OCI-LY7 (cell line): ENCODE measurements at regions not wholly inside any gene's neighbourhood (a gene's known extent, or its start where the extent isn't known, plus 50 kb on each side); places are given as distances from the start of the nearest gene placed in this dataset.

ENCODE experiments used
- BruUV-seq: library from RNA; stranded (reverse); fragments of 400-500 nt; replicated peaks from 2 replicates; lab custom pipeline; 2021; lab: Mats Ljungman, UMichigan
- CTCF ChIA-PET: fragments of 300-600 bp; sonication (Branson Sonifier 250); formaldehyde crosslinking; loops from one replicate; lab custom pipeline; 2022; ENCODE audit warnings: antibody characterized with exemption; ENCODE audit not compliant: unreplicated experiment; lab: Charles Lee
- POLR2A ChIA-PET: fragments of 300-600 bp; sonication (Branson Sonifier 250); formaldehyde crosslinking; loops from one replicate; lab custom pipeline; 2022; ENCODE audit warnings: antibody characterized with exemption; lab: Charles Lee
- DNase-seq: peaks from one replicate; pipeline ENCODE4 v3.0.0-alpha.2; 2015; ENCODE audit warnings: low spot score
- H2AFZ ChIP-seq: fragments of 200-600 bp; sonication (generic), shearing (Covaris generic); 2 replicates; pipeline ENCODE4 v1.6.1; 2014; ENCODE audit warnings: mild to moderate bottlenecking, antibody characterized with exemption, low read length, moderate library complexity
- H3K27ac ChIP-seq: fragments of 200-600 bp; sonication (generic); 2 replicates; pipeline ENCODE4 v1.5.1; 2014; ENCODE audit warnings: mixed run types, low read depth, mild to moderate bottlenecking, moderate library complexity, low read length, inconsistent platforms; ENCODE audit not compliant: poor library complexity, severe bottlenecking
- H3K36me3 ChIP-seq: fragments of 200-600 bp; sonication (generic); 2 replicates; pipeline ENCODE4 v1.6.1; 2014; ENCODE audit warnings: mild to moderate bottlenecking, antibody characterized with exemption, low read length, moderate library complexity, mixed read lengths; ENCODE audit not compliant: insufficient read depth
- H3K4me1 ChIP-seq: fragments of 200-600 bp; sonication (generic); 2 replicates; pipeline ENCODE4 v1.5.1; 2014; ENCODE audit warnings: mild to moderate bottlenecking, low read length; ENCODE audit not compliant: insufficient read depth, poor library complexity, severe bottlenecking
- H3K4me2 ChIP-seq: fragments of 200-600 bp; sonication (generic); 2 replicates; pipeline ENCODE4 v1.6.1; 2014; ENCODE audit warnings: mild to moderate bottlenecking, low read length
- H3K4me3 ChIP-seq: fragments of 200-600 bp; sonication (generic); 2 replicates; pipeline ENCODE4 v1.5.1; 2014; ENCODE audit warnings: mild to moderate bottlenecking, low read depth, low read length; ENCODE audit not compliant: poor library complexity, severe bottlenecking
- H3K79me2 ChIP-seq: fragments of 200-600 bp; sonication (generic); 2 replicates; pipeline ENCODE4 v1.6.1; 2016; ENCODE audit warnings: low read depth, mild to moderate bottlenecking, low read length, moderate library complexity, mixed read lengths; ENCODE audit not compliant: insufficient read depth
- H3K9me2 ChIP-seq: fragments of 200-600 bp; sonication (generic); 2 replicates; pipeline ENCODE4 v1.6.1; 2016; ENCODE audit warnings: mild to moderate bottlenecking, low read length, mixed read lengths; ENCODE audit not compliant: insufficient read depth
- H3K9me3 ChIP-seq: fragments of 200-600 bp; sonication (generic); 2 replicates; pipeline ENCODE4 v1.6.1; 2014; ENCODE audit warnings: mild to moderate bottlenecking, mixed run types, low read length, mixed read lengths
- H4K20me1 ChIP-seq: fragments of 200-600 bp; sonication (generic); 2 replicates; pipeline ENCODE4 v1.6.1; 2014; ENCODE audit warnings: mild to moderate bottlenecking, antibody characterized with exemption, low read length, moderate library complexity, mixed read lengths; ENCODE audit not compliant: insufficient read depth
- CTCF ChIP-seq: fragments of 200-600 bp; sonication (generic); conservative IDR thresholded peaks from 2 replicates; pipeline ENCODE4 v1.5.1; 2014; ENCODE audit warnings: mild to moderate bottlenecking, antibody characterized with exemption, low read length, moderate library complexity, mixed read lengths
- EZH2phosphoT487 ChIP-seq: fragments of 200-600 bp; sonication (generic); IDR thresholded peaks from 2 replicates; pipeline ENCODE4 v1.6.1; 2018; ENCODE audit warnings: low read depth, borderline replicate concordance, mild to moderate bottlenecking, mixed run types, antibody characterized with exemption, low read length, moderate library complexity, mixed read lengths
- intact Hi-C: fragments of 100-400 bp; cut with micrococcal nuclease; formaldehyde crosslinking; loops from one replicate; pipeline ENCODE4 v1.10.0; 2022; ENCODE audit not compliant: unreplicated experiment

- POLR2A ChIA-PET = no interaction called here
Measured at GRCh38 chr10:35808344-35808743, 166.2 kb upstream of the FZD8 start.

GRCh38 chr10:35803046-35803445 lies 160.9 kb upstream of the FZD8 start:
- intact Hi-C loops = no loop called here
- H3K4me3 ChIP-seq = no peak overlapping the region
- no peaks in the 10 kb centered on the region for H4K20me1 ChIP-seq
- no peak overlapping the region for H3K27ac ChIP-seq
- no TSS peak for BruUV-seq
- H3K9me2 ChIP-seq = no peaks in the 10 kb centered on the region
- DNase-seq = no peak
- H3K79me2 ChIP-seq = no peaks in the 10 kb centered on the region
- H3K4me2 ChIP-seq = no peak overlapping the region
- TF ChIP-seq CTCF = no peak
- TF ChIP-seq EZH2phosphoT487 = no peak
- ChIA-PET POLR2A (interaction anchor here (1.0 kb wide), 1 partner anchor 15 kb away, joined by 3 read pairs; no protein-coding TSS in a partner anchor), CTCF (no interaction called here)
- H3K4me1 ChIP-seq = no peaks in the 10 kb centered on the region
- H3K36me3 ChIP-seq = no peaks in the 10 kb centered on the region
- no peaks in the 10 kb centered on the region for H3K9me3 ChIP-seq
- H2AFZ ChIP-seq = no peak overlapping the region

More at GRCh38 chr10:35808344-35808743, 166.2 kb upstream of the FZD8 start:
- CTCF ChIA-PET = no interaction called here
- H3K36me3 ChIP-seq = no peaks in the 10 kb centered on the region
- no peak overlapping the region for H3K27ac ChIP-seq
- no peak overlapping the region for H3K4me2 ChIP-seq
- intact Hi-C loops = no loop called here
- no peak overlapping the region for H2AFZ ChIP-seq
- H4K20me1 ChIP-seq = no peaks in the 10 kb centered on the region
- DNase-seq = no peak
- TF ChIP-seq CTCF (no peak), EZH2phosphoT487 (no peak)
- H3K4me3 ChIP-seq = no peak overlapping the region
- H3K4me1 ChIP-seq = no peaks in the 10 kb centered on the region
- H3K9me3 ChIP-seq = no peaks in the 10 kb centered on the region
- no TSS peak for BruUV-seq
- H3K79me2 ChIP-seq = no peaks in the 10 kb centered on the region
- H3K9me2 ChIP-seq = no peaks in the 10 kb centered on the region

GRCh38 chr10:35797187-35797586 lies 155.1 kb upstream of the FZD8 start:
- no peaks in the 10 kb centered on the region for H3K9me3 ChIP-seq
- no peak for DNase-seq
- no peak for TF ChIP-seq EZH2phosphoT487
- no peak for TF ChIP-seq CTCF
- H3K9me2 ChIP-seq = no peaks in the 10 kb centered on the region
- no peak overlapping the region for H3K4me2 ChIP-seq
- H2AFZ ChIP-seq = no peak overlapping the region
- no peaks in the 10 kb centered on the region for H3K4me1 ChIP-seq
- no peak overlapping the region for H3K4me3 ChIP-seq
- no peaks in the 10 kb centered on the region for H3K36me3 ChIP-seq
- no TSS peak for BruUV-seq
- no peaks in the 10 kb centered on the region for H4K20me1 ChIP-seq
- intact Hi-C loops = no loop called here
- ChIA-PET CTCF (no interaction called here), POLR2A (no interaction called here)
- H3K79me2 ChIP-seq = no peaks in the 10 kb centered on the region
- H3K27ac ChIP-seq = no peak overlapping the region
